Transverse colon (tissue), 4 donors: ENCODE measurements at regions not wholly inside any gene's neighbourhood (a gene's known extent, or its start where the extent isn't known, plus 50 kb on each side); places are given as distances from the start of the nearest gene placed in this dataset.

ENCODE experiments used
- DNase-seq: peaks from one replicate; pipeline ENCODE4 v3.0.0-alpha.2; 2019
- H3K27ac ChIP-seq, 4 donors: fragments of 200-600 bp; sonication (generic); 2 replicates each; pipeline ENCODE4 v1.5.1; 2016 to 2018; ENCODE audit warnings: inconsistent platforms in 4 of 4
- H3K27me3 ChIP-seq: fragments of 200-600 bp; sonication (generic); 2 replicates; pipeline ENCODE4 v1.5.1; 2017; ENCODE audit warnings: inconsistent platforms
- H3K36me3 ChIP-seq, 4 donors: fragments of 200-600 bp; sonication (generic); 2 replicates each; pipeline ENCODE4 v1.5.1; 2017 to 2019; ENCODE audit warnings: inconsistent platforms in 4 of 4
- H3K4me1 ChIP-seq, 4 donors: fragments of 200-600 bp; sonication (generic); 2 replicates each; pipeline ENCODE4 v1.5.1; 2017 to 2020; ENCODE audit warnings: inconsistent platforms in 4 of 4
- H3K4me3 ChIP-seq, 4 donors: fragments of 200-600 bp; sonication (generic); 1 replicate in 1 of 4; 2 replicates in 3 of 4; pipeline versions ENCODE4 v1.5.1 to v1.6.1; 2017 to 2019; ENCODE audit warnings: inconsistent platforms in 4 of 4
- H3K9me3 ChIP-seq, 2 donors: fragments of 200-600 bp; sonication (generic); 2 replicates each; pipeline ENCODE4 v1.5.1; 2017 to 2019; ENCODE audit warnings: inconsistent platforms in 2 of 2
- EP300 ChIP-seq: sonication (generic); formaldehyde crosslinking; IDR thresholded peaks from one replicate; pipeline ENCODE4 v1.6.1; 2017; ENCODE audit warnings: antibody characterized with exemption, low read depth
- POLR2A ChIP-seq: fragments of 450-650 bp; IDR thresholded peaks from one replicate; pipeline ENCODE4 v1.6.1; 2016; ENCODE audit warnings: antibody characterized with exemption, mild to moderate bottlenecking, moderate library complexity
- POLR2AphosphoS5 ChIP-seq, 3 donors: sonication (generic); formaldehyde crosslinking; IDR thresholded peaks; one replicate each; pipeline ENCODE4 v1.6.1; 2016; ENCODE audit warnings: antibody characterized with exemption in 3 of 3
- WGBS, 2 donors: methylation state at CpG; one replicate each; pipeline ENCODE4 v1.1.5; 2018; ENCODE audit warnings: low coverage in 1 of 2; 5-methylcytosine and 5-hydroxymethylcytosine counted together
- in situ Hi-C, 4 donors: fragments of 200-750 bp; cut with MboI; loops; one replicate each; pipeline versions ENCODE4 v1.15.0 to v1.15.1; 2017; ENCODE audit warnings: low sequenced_read_pairs in 3 of 4, low pct_ligation_motif_present in 1 of 4, low pct_unique_long_range_greater_than_20kb in 1 of 4
- intact Hi-C: fragments of 100-400 bp; cut with DNase I; formaldehyde crosslinking; loops from one replicate; pipeline ENCODE4 v1.15.1; 2023; ENCODE audit warnings: low total_unique reads
- TF ChIP-seq, protein P1 (sequence below), 5 experiments: fragments of 200-600 bp in 3 of 5; fragments of 450-650 bp in 2 of 5; sonication (generic) in 3 of 5; IDR thresholded peaks; 1 replicate in 2 of 5; 2 replicates in 3 of 5; pipeline ENCODE4 v1.5.1; 2016 to 2017; ENCODE audit warnings: antibody characterized with exemption in 5 of 5, inconsistent platforms in 3 of 5, mild to moderate bottlenecking in 2 of 5, moderate library complexity in 1 of 5

DNA sequence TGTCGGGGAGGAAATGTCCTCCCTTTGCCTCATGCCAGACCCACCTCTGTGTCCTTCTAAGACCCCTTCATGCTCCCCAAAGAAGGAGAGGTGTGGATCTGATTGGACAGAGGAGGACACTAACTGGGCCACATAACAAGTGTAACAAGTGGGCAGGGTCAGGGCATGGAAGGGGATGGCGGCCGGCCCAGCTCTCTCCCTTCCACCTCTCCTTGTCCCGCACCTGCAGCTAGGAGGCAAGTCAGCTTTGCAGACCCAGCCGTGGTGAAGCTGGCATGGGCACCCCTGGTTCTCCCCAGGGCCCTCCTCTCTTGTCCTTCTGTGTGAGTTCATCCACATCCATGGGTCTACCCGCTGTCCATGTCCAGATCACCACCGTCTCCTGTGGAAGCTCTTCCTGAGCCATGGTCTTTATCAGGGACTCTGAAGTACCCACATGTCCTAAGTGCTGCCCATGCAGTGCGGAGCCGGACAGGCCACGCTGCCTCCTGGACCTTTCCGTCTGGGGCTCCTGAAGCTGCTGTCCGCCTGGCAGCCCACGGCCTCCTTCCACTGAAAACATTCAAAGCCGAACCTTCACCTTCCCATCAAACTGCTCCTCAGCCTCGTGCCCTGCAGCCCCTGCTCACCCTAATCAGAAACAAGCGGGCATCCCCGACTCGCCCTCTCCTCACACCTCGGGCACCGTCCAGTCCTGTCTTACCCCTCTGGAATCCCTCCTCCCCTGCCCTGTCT is 460.5 kb downstream of the PTPRU start:
- Histone ChIP-seq H3K36me3 (no peaks in the 10 kb centered on the region), H3K4me3 (no peak overlapping the region), H3K9me3 (no peaks in the 10 kb centered on the region), H3K4me1 (no peaks in the 10 kb centered on the region), H3K27me3 (no peaks in the 10 kb centered on the region), H3K27ac (no peak overlapping the region)
- in situ Hi-C loops = no loop called here
- 61 to 76% methylated on average over 9 to 20 of the region's 20 CpGs for WGBS, 2 donors
- intact Hi-C loops = no loop called here
- no peak for DNase-seq
- TF ChIP-seq POLR2AphosphoS5 (IDR thresholded peaks at IDR 0.05) = no peak
- TF ChIP-seq POLR2A = no peak
- no peak for TF ChIP-seq EP300
- TF ChIP-seq, protein P1, sequence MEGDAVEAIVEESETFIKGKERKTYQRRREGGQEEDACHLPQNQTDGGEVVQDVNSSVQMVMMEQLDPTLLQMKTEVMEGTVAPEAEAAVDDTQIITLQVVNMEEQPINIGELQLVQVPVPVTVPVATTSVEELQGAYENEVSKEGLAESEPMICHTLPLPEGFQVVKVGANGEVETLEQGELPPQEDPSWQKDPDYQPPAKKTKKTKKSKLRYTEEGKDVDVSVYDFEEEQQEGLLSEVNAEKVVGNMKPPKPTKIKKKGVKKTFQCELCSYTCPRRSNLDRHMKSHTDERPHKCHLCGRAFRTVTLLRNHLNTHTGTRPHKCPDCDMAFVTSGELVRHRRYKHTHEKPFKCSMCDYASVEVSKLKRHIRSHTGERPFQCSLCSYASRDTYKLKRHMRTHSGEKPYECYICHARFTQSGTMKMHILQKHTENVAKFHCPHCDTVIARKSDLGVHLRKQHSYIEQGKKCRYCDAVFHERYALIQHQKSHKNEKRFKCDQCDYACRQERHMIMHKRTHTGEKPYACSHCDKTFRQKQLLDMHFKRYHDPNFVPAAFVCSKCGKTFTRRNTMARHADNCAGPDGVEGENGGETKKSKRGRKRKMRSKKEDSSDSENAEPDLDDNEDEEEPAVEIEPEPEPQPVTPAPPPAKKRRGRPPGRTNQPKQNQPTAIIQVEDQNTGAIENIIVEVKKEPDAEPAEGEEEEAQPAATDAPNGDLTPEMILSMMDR (IDR thresholded peaks at IDR 0.05) = no peak

DNA sequence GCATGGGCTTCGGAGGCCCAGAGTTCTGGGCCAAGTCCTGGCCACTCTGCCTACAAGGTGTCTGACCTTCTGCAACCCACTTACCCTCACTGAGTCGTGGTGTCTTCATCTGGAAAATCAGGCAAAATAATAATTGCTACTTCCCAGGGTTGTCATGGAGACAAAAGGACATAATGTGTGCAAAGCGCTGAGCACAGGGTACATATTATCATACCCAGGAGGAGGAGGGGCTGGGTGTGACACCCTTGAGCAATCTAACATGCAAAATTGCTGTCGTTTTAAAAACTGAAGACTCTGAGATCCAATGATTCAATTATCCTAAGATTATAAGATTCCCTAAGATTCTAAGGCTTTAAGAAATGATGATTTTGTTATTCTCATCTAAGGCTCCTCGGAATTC is 459.5 kb downstream of the PTPRU start:
- no peaks in the 10 kb centered on the region for H3K36me3 ChIP-seq
- intact Hi-C loops = no loop called here
- H3K27me3 ChIP-seq = peaks cover 3% of the 10 kb centered on the region
- no peak overlapping the region for H3K4me3 ChIP-seq
- TF ChIP-seq EP300 (no peak), POLR2A (no peak), POLR2AphosphoS5 (IDR thresholded peaks at IDR 0.05) (no peak)
- TF ChIP-seq, protein P1 (IDR thresholded peaks at IDR 0.05) = no peak
- in situ Hi-C loops = no loop called here
- no peaks in the 10 kb centered on the region for H3K9me3 ChIP-seq
- WGBS, 2 donors = 48 to 56% methylated on average over 2 to 5 of the region's 5 CpGs
- no peaks in the 10 kb centered on the region for H3K4me1 ChIP-seq
- no peak for DNase-seq
- no peak overlapping the region for H3K27ac ChIP-seq

DNA sequence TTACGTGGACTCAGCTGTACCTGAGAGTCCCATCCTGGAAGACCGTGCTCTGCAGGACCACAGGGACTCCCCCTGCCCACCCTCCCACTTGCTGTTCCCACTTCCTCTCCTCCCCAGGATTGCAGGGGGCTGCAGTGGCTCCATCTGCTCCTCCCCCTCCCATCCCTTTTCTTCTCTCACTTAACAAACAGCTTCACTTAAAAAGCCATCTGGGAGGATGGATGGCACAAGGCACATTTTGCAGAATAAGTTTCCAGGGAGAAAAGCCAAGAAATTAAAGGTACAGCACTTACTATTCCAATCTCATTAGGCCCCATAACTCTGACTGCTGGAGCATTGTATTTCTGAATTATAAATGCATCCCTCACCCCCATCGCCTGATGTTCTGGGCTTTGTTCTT is 458.7 kb downstream of the PTPRU start:
- intact Hi-C loops = no loop called here
- 47 to 72% methylated on average over 3 of the region's 3 CpGs for WGBS, 2 donors
- no peak for DNase-seq
- Histone ChIP-seq H3K27ac (no peak overlapping the region), H3K4me1 (no peaks in the 10 kb centered on the region), H3K27me3 (peaks cover 11% of the 10 kb centered on the region), H3K9me3 (no peaks in the 10 kb centered on the region), H3K36me3 (no peaks in the 10 kb centered on the region), H3K4me3 (no peak overlapping the region)
- in situ Hi-C loops = no loop called here
- TF ChIP-seq POLR2A (no peak), POLR2AphosphoS5 (IDR thresholded peaks at IDR 0.05) (no peak), EP300 (no peak)
- TF ChIP-seq, protein P1 (IDR thresholded peaks at IDR 0.05) = no peak

DNA sequence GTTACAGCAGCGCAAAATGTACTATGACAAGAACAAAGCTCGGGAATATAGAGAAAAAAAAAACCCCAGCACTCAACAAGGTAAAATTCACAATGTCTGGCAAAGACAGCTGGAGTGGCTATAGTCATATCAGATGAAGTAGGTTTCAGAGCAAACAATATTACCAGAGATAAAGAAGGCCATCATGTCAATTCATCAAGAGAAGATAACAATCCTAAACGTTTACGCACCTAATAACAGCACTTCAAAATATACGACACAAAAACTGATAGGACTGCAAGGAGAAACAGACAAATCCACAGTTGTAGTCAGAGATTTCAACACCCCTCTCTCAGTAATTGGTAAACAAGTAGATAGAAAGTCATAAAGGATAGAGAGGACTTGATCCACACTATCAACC is 455.2 kb downstream of the PTPRU start:
- WGBS, 2 donors = 72 to 80% methylated on average over 2 to 5 of the region's 5 CpGs
- Histone ChIP-seq H3K36me3 (no peaks in the 10 kb centered on the region), H3K27me3 (peaks cover 27% of the 10 kb centered on the region), H3K4me3 (no peak overlapping the region), H3K9me3 (no peaks in the 10 kb centered on the region), H3K27ac (no peak overlapping the region), H3K4me1 (no peaks in the 10 kb centered on the region)
- TF ChIP-seq, protein P1 (IDR thresholded peaks at IDR 0.05) = no peak
- TF ChIP-seq POLR2A (no peak), EP300 (no peak), POLR2AphosphoS5 (IDR thresholded peaks at IDR 0.05) (no peak)
- in situ Hi-C loops = no loop called here
- no peak for DNase-seq
- intact Hi-C loops = no loop called here
